LNCAP (cell line): ENCODE measurements at regions not wholly inside any gene's neighbourhood (a gene's known extent, or its start where the extent isn't known, plus 50 kb on each side); places are given as distances from the start of the nearest gene placed in this dataset.

ENCODE experiments used
- CTCF ChIP-seq: fragments of 450-650 bp; IDR thresholded peaks from 2 replicates; pipeline ENCODE4 v1.5.1; 2017; ENCODE audit warnings: mild to moderate bottlenecking

- no peak for TF ChIP-seq CTCF
Measured at GRCh38 chr4:32624943-32625603, 1904.9 kb downstream of the PCDH7 start.

GRCh38 chr4:32625687-32626337 lies 1905.6 kb downstream of the PCDH7 start:
- TF ChIP-seq CTCF, result no peak

GRCh38 chr4:32631831-32632230 lies 1911.7 kb downstream of the PCDH7 start:
- TF ChIP-seq CTCF, result no peak

- no peak for TF ChIP-seq CTCF
Measured at GRCh38 chr4:32633421-32633820, 1913.3 kb downstream of the PCDH7 start.

GRCh38 chr4:32645653-32646052 lies 1925.5 kb downstream of the PCDH7 start:
- no peak for TF ChIP-seq CTCF

- no peak for TF ChIP-seq CTCF
Measured at GRCh38 chr4:32658019-32658418, 1937.8 kb downstream of the PCDH7 start.

- TF ChIP-seq CTCF, result no peak
Measured at GRCh38 chr4:32661229-32661628, 1941.1 kb downstream of the PCDH7 start.
